ENCODE measurements at regions not wholly inside any gene's neighbourhood (a gene's known extent, or its start where the extent isn't known, plus 50 kb on each side); places are given as distances from the start of the nearest gene placed in this dataset.

DNA sequence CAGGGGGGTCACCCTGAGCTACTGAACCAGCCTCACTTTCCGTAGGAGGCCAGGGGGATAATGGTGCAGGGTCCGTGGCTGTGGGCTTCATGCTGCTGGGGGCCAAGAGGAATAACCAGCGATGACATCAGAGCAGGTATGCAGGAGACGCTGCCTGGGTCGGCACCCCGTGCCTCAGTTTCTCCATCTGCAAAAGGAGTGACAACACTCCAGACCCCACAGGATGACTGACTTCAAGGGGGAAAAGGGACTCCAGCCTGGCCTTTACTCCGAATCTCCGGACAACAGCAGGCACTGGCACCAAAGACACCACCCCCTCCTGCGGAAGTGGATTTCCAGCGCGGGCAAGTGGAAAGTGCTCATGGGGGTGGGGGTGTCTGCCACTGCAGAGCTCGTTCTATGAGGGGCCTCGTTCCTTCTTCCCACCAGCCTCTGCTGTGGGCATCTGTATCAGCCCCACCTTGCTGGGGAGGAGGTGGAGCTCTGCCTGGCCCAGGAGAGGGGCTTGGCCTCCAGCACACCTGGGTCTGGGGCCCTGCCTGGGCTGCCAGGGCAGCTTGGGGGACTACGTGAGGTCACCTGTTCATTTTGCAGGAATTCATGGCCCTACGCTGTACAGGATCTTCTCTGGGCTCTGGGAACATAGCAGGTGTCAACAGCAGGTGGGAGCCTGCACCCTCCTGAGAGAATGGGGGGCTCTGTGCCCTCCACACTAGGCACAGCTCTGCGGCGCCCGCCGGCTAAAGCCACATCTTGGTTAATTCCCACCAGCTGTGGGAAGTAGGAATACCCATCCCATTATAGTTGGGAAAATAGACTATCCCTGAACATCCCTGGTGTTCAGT is 216.6 kb upstream of the C14orf180 start:
- TF ChIP-seq FOXA1 (IDR thresholded peaks at IDR 0.05) (no peak), BHLHE40 (IDR thresholded peaks at IDR 0.05; ENCODE audit: borderline replicate concordance) (no peak), SP1 (IDR thresholded peaks at IDR 0.05) (no peak), CTBP1 (IDR thresholded peaks at IDR 0.05; ENCODE audit: borderline replicate concordance) (no peak), SUZ12 (IDR thresholded peaks at IDR 0.05) (no peak), FOXM1 (IDR thresholded peaks at IDR 0.05; ENCODE audit: borderline replicate concordance) (no peak)
- TF ChIP-seq, protein P1, sequence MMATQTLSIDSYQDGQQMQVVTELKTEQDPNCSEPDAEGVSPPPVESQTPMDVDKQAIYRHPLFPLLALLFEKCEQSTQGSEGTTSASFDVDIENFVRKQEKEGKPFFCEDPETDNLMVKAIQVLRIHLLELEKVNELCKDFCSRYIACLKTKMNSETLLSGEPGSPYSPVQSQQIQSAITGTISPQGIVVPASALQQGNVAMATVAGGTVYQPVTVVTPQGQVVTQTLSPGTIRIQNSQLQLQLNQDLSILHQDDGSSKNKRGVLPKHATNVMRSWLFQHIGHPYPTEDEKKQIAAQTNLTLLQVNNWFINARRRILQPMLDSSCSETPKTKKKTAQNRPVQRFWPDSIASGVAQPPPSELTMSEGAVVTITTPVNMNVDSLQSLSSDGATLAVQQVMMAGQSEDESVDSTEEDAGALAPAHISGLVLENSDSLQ (IDR thresholded peaks at IDR 0.05), result no peak

Measured in HEK293T (cell line).